Neuronal stem cell (in vitro differentiated cells): ENCODE measurements at regions not wholly inside any gene's neighbourhood (a gene's known extent, or its start where the extent isn't known, plus 50 kb on each side); places are given as distances from the start of the nearest gene placed in this dataset.

Experiments used
- DNase-seq: peaks from one replicate; pipeline ENCODE4 v3.0.0-alpha.2; 2013; ENCODE audit warnings: low spot score
- H2AFZ ChIP-seq: one replicate; pipeline ENCODE4 v1.6.1; 2013; ENCODE audit warnings: mild to moderate bottlenecking, low read length, inconsistent platforms
- H2AK5ac ChIP-seq: 2 replicates; pipeline ENCODE4 v1.6.1; 2013; ENCODE audit warnings: low read depth, mild to moderate bottlenecking, inconsistent platforms, low read length, moderate library complexity, mixed read lengths
- H2BK120ac ChIP-seq: 2 replicates; pipeline ENCODE4 v1.6.1; 2013; ENCODE audit warnings: low read depth, mild to moderate bottlenecking, inconsistent platforms, low read length, moderate library complexity, mixed read lengths
- H2BK12ac ChIP-seq: one replicate; pipeline ENCODE4 v1.6.1; 2013; ENCODE audit warnings: low read length, inconsistent platforms
- H2BK15ac ChIP-seq: 2 replicates; pipeline ENCODE4 v1.6.1; 2013; ENCODE audit warnings: mild to moderate bottlenecking, low read length, inconsistent platforms, mixed read lengths
- H2BK5ac ChIP-seq: one replicate; pipeline ENCODE4 v1.6.1; 2013; ENCODE audit warnings: inconsistent platforms, mild to moderate bottlenecking, low read length, moderate library complexity
- H3K14ac ChIP-seq: one replicate; pipeline ENCODE4 v1.6.1; 2013; ENCODE audit warnings: low read length, inconsistent platforms
- H3K18ac ChIP-seq: 2 replicates; pipeline ENCODE4 v1.6.1; 2013; ENCODE audit warnings: low read length, inconsistent platforms
- H3K23ac ChIP-seq: 2 replicates; pipeline ENCODE4 v1.6.1; 2013; ENCODE audit warnings: low read depth, mild to moderate bottlenecking, mixed read lengths, low read length, inconsistent platforms; ENCODE audit not compliant: poor library complexity
- H3K27ac ChIP-seq: replicated peaks from 3 replicates; pipeline ENCODE4 v1.5.1; 2013; ENCODE audit warnings: low read length, inconsistent platforms
- H3K27me3 ChIP-seq, 3 experiments: 2 replicates each; pipeline ENCODE4 v1.6.1; 2013; ENCODE audit warnings: low read length in 3 of 3, mild to moderate bottlenecking in 2 of 3, inconsistent platforms in 1 of 3, low read depth in 1 of 3, mixed read lengths in 1 of 3, moderate library complexity in 1 of 3; ENCODE audit not compliant: control insufficient read depth in 3 of 3, insufficient read depth in 3 of 3
- H3K36me3 ChIP-seq, 2 donors: replicated peaks in 1 of 2; 2 replicates each; pipeline ENCODE4 v1.6.1; 2013; ENCODE audit warnings: low read length in 2 of 2; ENCODE audit not compliant: control insufficient read depth in 2 of 2, insufficient read depth in 2 of 2
- H3K4ac ChIP-seq: 2 replicates; pipeline ENCODE4 v1.6.1; 2013; ENCODE audit warnings: inconsistent platforms, mild to moderate bottlenecking, low read length, moderate library complexity
- H3K4me1 ChIP-seq, 2 donors: 1 replicate in 1 of 2; 2 replicates in 1 of 2; pipeline ENCODE4 v1.6.1; 2013; ENCODE audit warnings: low read length in 2 of 2, low read depth in 1 of 2; ENCODE audit not compliant: control insufficient read depth in 2 of 2, insufficient read depth in 1 of 2
- H3K4me2 ChIP-seq: one replicate; pipeline ENCODE4 v1.6.1; 2013; ENCODE audit warnings: mild to moderate bottlenecking, low read length, inconsistent platforms; ENCODE audit not compliant: insufficient read depth, poor library complexity, severe bottlenecking
- H3K4me3 ChIP-seq, 2 donors: 2 replicates each; pipeline ENCODE4 v1.5.1; 2013; ENCODE audit warnings: low read length in 2 of 2, mild to moderate bottlenecking in 2 of 2, inconsistent platforms in 1 of 2, moderate library complexity in 1 of 2
- H3K79me1 ChIP-seq: one replicate; pipeline ENCODE4 v1.6.1; 2013; ENCODE audit warnings: low read depth, mild to moderate bottlenecking, inconsistent platforms, low read length, moderate library complexity
- H3K9ac ChIP-seq: one replicate; pipeline ENCODE4 v1.6.1; 2013; ENCODE audit warnings: mild to moderate bottlenecking, low read depth, low read length, inconsistent platforms; ENCODE audit not compliant: poor library complexity
- H3K9me3 ChIP-seq, 2 donors: replicated peaks in 1 of 2; 2 replicates each; pipeline versions ENCODE3 to v1.6.1; 2013; ENCODE audit warnings: low read length in 2 of 2, mild to moderate bottlenecking in 2 of 2, inconsistent platforms in 1 of 2, low read depth in 1 of 2, mixed read lengths in 1 of 2, moderate library complexity in 1 of 2; ENCODE audit not compliant: control insufficient read depth in 2 of 2, insufficient read depth in 1 of 2
- H4K8ac ChIP-seq: one replicate; pipeline ENCODE4 v1.6.1; 2013; ENCODE audit warnings: low read depth, mild to moderate bottlenecking, inconsistent platforms, low read length, moderate library complexity
- H4K91ac ChIP-seq: one replicate; pipeline ENCODE4 v1.6.1; 2013; ENCODE audit warnings: low read length, low read depth, mild to moderate bottlenecking, inconsistent platforms; ENCODE audit not compliant: poor library complexity
- WGBS, 2 donors: extraction: QIAGEN DNeasy Blood & Tissue Kit; methylation state at CpG; one replicate each; pipeline ENCODE4 v1.1.7; 2013; ENCODE audit warnings: missing lambda C conversion rate in 2 of 2, mixed read lengths in 1 of 2; ENCODE audit not compliant: insufficient read length in 2 of 2, insufficient replicate concordance in 1 of 2; ENCODE audit errors: extremely low coverage in 2 of 2; 5-methylcytosine and 5-hydroxymethylcytosine counted together

DNA sequence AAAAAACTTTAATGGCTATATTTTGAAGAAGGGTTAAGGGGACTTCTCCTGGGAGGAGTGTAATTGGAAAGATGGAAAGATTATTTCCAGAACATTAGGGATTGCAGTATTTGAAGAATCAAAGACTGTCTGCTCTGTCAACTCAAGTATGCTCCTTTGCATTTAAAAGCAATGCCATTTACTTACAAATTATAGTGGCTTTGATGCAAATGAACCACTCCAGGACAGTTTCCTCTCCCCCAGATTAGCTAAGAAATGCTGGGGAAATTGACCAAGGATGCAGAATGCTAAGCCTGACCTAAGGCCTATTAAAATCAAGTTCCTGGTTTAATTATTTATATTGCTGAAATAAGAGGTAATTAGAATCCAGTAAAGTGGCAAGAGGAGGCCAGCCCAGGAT is 110.5 kb upstream of the CAMK1G start:
- no peak overlapping the region for H2AK5ac ChIP-seq
- no peak overlapping the region for H3K9ac ChIP-seq
- no peak overlapping the region for H2BK120ac ChIP-seq
- H3K4me2 ChIP-seq: no peak overlapping the region
- no peaks in the 10 kb centered on the region for H3K36me3 ChIP-seq
- DNase-seq: no peak
- no peak overlapping the region for H3K23ac ChIP-seq
- H3K27me3 ChIP-seq: no peaks in the 10 kb centered on the region
- H3K9me3 ChIP-seq: no peaks in the 10 kb centered on the region
- no peak overlapping the region for H2BK15ac ChIP-seq
- no peak overlapping the region for H4K91ac ChIP-seq
- H2AFZ ChIP-seq: no peak overlapping the region
- H3K27ac ChIP-seq: no peak overlapping the region
- no peak overlapping the region for H3K4me3 ChIP-seq
- no peaks in the 10 kb centered on the region for H3K4me1 ChIP-seq
- no peaks in the 10 kb centered on the region for H3K79me1 ChIP-seq
- no peak overlapping the region for H4K8ac ChIP-seq
- H3K18ac ChIP-seq: no peak overlapping the region
- H2BK12ac ChIP-seq: no peak overlapping the region
- no peak overlapping the region for H3K4ac ChIP-seq
- H3K14ac ChIP-seq: no peak overlapping the region
- no peak overlapping the region for H2BK5ac ChIP-seq

DNA sequence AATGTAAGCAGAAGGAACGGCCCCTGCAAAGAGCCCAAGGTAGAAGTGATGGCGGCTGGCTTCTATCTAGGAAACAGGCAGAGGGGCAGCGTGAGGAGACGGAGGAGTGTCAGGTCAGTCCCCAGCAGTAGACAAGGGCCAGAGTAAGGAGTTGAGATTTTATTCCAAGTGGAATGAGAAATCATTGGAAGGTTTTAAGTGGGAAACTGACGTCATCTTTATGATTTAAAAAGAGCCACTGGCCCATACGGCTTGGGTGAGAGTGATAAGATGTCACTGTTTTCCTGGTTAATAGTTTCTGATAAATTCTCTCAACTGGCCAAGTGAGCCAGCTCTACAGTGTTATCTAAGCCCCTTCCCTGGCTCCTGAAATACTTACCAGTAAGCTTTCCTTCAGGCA is 103.2 kb upstream of the CAMK1G start:
- Histone ChIP-seq H3K18ac (no peak overlapping the region), H3K79me1 (no peaks in the 10 kb centered on the region), H3K9ac (no peak overlapping the region), H3K27me3 (no peaks in the 10 kb centered on the region), H3K23ac (no peak overlapping the region), H2BK120ac (no peak overlapping the region), H3K36me3 (no peaks in the 10 kb centered on the region), H2AFZ (no peak overlapping the region), H3K9me3 (no peaks in the 10 kb centered on the region), H3K4ac (no peak overlapping the region), H2BK15ac (no peak overlapping the region), H3K4me2 (no peak overlapping the region), H2AK5ac (no peak overlapping the region), H4K91ac (no peak overlapping the region), H3K4me3 (no peak overlapping the region), H3K27ac (no peak overlapping the region), H3K14ac (no peak overlapping the region), H2BK12ac (no peak overlapping the region), H3K4me1 (no peaks in the 10 kb centered on the region), H2BK5ac (no peak overlapping the region), H4K8ac (no peak overlapping the region)
- DNase-seq: no peak
- WGBS, 2 donors: no CpG with 5 or more reads among the region's 6 CpGs

DNA sequence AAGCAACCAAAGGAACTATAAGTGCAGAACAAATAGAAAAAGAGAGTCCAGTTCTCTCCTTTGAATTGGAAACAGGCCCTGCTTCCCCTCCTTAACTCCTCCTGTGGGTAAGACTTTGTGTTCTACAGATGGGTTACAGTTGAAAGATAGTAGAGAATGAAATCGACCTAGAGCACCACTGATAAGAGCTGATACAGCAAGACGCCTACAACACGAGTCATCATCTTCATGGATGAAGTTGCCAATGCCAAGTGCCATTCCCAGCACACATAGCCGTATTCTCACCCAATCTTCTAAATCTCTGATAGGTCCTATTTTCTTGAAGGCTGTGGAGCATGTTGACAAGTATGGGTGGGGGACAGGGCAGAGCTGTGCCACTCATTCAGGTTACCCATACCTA is 99.8 kb upstream of the CAMK1G start:
- H3K36me3 ChIP-seq: no peaks in the 10 kb centered on the region
- H3K79me1 ChIP-seq: no peaks in the 10 kb centered on the region
- no peak overlapping the region for H3K18ac ChIP-seq
- no peak overlapping the region for H3K9ac ChIP-seq
- no peaks in the 10 kb centered on the region for H3K9me3 ChIP-seq
- DNase-seq: no peak
- no peak overlapping the region for H4K91ac ChIP-seq
- no peak overlapping the region for H4K8ac ChIP-seq
- H2BK15ac ChIP-seq: no peak overlapping the region
- H3K4ac ChIP-seq: no peak overlapping the region
- H2BK12ac ChIP-seq: no peak overlapping the region
- no peak overlapping the region for H2AFZ ChIP-seq
- H3K14ac ChIP-seq: no peak overlapping the region
- no peak overlapping the region for H3K4me3 ChIP-seq
- H2BK120ac ChIP-seq: no peak overlapping the region
- no CpG with 5 or more reads among the region's 4 CpGs for WGBS, 2 donors
- H3K27me3 ChIP-seq: no peaks in the 10 kb centered on the region
- no peak overlapping the region for H3K23ac ChIP-seq
- H3K4me2 ChIP-seq: no peak overlapping the region
- H3K27ac ChIP-seq: no peak overlapping the region
- H2AK5ac ChIP-seq: no peak overlapping the region
- H2BK5ac ChIP-seq: no peak overlapping the region
- no peaks in the 10 kb centered on the region for H3K4me1 ChIP-seq

DNA sequence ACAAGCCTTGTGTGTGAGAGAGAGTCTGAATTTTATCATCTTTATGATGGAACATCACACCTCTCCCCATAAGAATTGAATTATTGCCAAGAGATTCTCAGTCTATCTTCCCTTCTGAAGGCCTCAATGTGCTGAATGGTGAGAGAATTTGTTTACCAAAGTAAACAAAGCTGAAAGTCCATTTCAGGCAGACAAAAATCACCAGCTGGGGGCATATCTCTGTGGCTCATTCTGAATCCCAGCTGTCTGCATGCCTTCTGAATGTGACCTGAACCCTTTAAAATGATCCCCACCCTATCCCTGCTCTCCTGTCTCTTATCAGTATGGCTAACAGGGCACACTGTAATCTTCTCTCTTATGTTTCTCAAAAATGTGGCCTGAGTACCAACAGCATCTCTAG is 99.1 kb upstream of the CAMK1G start:
- no peak for DNase-seq
- no peak overlapping the region for H2BK5ac ChIP-seq
- no peak overlapping the region for H2BK120ac ChIP-seq
- H3K18ac ChIP-seq: no peak overlapping the region
- H2AFZ ChIP-seq: no peak overlapping the region
- H3K27me3 ChIP-seq: no peaks in the 10 kb centered on the region
- H3K4me1 ChIP-seq: no peaks in the 10 kb centered on the region
- H3K79me1 ChIP-seq: no peaks in the 10 kb centered on the region
- H3K14ac ChIP-seq: no peak overlapping the region
- no peaks in the 10 kb centered on the region for H3K9me3 ChIP-seq
- no peak overlapping the region for H3K9ac ChIP-seq
- H2BK15ac ChIP-seq: no peak overlapping the region
- no peak overlapping the region for H2AK5ac ChIP-seq
- no peak overlapping the region for H3K27ac ChIP-seq
- no peaks in the 10 kb centered on the region for H3K36me3 ChIP-seq
- H4K8ac ChIP-seq: no peak overlapping the region
- H3K4me3 ChIP-seq: no peak overlapping the region
- no peak overlapping the region for H4K91ac ChIP-seq
- no peak overlapping the region for H3K4me2 ChIP-seq
- H3K23ac ChIP-seq: no peak overlapping the region
- no peak overlapping the region for H2BK12ac ChIP-seq
- no peak overlapping the region for H3K4ac ChIP-seq
